ENCODE measurements at regions not wholly inside any gene's neighbourhood (a gene's known extent, or its start where the extent isn't known, plus 50 kb on each side); places are given as distances from the start of the nearest gene placed in this dataset.

- TF ChIP-seq, protein P1, sequence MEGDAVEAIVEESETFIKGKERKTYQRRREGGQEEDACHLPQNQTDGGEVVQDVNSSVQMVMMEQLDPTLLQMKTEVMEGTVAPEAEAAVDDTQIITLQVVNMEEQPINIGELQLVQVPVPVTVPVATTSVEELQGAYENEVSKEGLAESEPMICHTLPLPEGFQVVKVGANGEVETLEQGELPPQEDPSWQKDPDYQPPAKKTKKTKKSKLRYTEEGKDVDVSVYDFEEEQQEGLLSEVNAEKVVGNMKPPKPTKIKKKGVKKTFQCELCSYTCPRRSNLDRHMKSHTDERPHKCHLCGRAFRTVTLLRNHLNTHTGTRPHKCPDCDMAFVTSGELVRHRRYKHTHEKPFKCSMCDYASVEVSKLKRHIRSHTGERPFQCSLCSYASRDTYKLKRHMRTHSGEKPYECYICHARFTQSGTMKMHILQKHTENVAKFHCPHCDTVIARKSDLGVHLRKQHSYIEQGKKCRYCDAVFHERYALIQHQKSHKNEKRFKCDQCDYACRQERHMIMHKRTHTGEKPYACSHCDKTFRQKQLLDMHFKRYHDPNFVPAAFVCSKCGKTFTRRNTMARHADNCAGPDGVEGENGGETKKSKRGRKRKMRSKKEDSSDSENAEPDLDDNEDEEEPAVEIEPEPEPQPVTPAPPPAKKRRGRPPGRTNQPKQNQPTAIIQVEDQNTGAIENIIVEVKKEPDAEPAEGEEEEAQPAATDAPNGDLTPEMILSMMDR (IDR thresholded peaks at IDR 0.05), result no peak
- DNase-seq (ENCODE audit: low spot score), result no peak
- no peak overlapping the region for H3K4me3 ChIP-seq
- peak overlapping the region in 1 of 2 donors; percentile 27 for H3K27ac ChIP-seq
These were observed 54.8 kb upstream of the CPEB4 start for GRCh38 chr5:173833196-173833985.

DNA sequence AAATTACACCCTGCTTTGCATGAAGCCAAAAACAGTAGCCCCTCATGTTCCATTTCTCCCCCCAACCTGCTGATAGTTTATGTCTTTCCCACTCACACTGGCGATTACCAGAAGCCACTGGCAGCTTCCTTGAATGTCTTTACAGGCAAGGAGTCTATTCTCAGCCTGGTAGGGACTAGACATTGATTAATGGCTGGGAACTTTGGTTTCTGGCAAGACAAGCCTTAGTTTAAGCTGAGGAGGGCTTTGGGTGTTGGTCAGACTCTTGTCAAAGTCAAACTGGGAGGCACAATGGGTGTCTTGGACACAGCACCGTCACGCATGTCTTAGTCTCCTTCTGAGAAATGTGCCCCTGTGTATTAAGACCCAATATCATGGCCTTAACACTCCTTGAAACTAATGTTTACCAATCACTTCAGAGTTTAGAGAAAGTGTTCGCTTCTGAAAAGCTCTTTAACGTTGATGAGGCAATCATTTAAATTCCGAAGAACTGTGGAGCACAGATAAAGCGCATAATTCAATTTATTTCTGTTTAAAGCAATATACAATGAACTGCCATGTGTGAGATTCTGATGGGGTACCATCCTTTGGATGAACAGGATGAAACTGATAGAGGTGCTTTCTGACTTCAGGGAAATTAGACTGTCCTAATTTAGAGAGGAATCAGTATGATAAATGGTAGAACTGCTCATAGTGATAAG lies 53.9 kb upstream of the CPEB4 start:
- Histone ChIP-seq H3K4me3 (no peak overlapping the region), H3K27ac (peak overlapping the region in 1 of 2 donors; percentile 27)
- DNase-seq (ENCODE audit: low spot score), result no peak
- TF ChIP-seq, protein P1 (IDR thresholded peaks at IDR 0.05), result no peak

DNA sequence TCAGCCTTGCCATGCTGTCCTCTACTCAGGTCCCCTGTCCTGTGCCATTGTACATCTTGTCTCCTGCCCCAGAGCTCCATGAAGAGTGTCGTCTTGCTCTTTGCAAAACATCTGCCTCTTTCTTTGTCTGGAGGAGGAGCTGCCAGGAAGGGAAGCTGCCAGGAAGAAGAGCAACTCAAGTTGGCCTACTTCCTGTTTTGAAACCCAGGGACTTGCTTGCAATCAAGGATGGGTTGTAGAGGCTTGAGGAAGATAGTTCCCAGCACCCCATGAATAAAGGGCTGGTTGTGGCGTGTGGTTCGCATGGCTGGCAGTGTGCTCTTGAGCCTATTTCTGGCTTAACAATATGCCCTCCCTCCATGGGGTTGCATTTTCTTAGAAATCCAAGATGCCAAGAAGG lies 53.0 kb upstream of the CPEB4 start:
- Histone ChIP-seq H3K4me3 (no peak overlapping the region), H3K27ac (peak overlapping the region in 1 of 2 donors; percentile 51)
- DNase-seq (ENCODE audit: low spot score), result no peak
- TF ChIP-seq, protein P1 (IDR thresholded peaks at IDR 0.05), result no peak

- Histone ChIP-seq H3K27ac (peak overlapping the region in 1 of 2 donors; percentile 51), H3K4me3 (no peak overlapping the region)
- TF ChIP-seq, protein P1 (IDR thresholded peaks at IDR 0.05), result no peak
- DNase-seq (ENCODE audit: low spot score), result no peak
These were observed 52.5 kb upstream of the CPEB4 start for GRCh38 chr5:173835661-173836060.

DNA sequence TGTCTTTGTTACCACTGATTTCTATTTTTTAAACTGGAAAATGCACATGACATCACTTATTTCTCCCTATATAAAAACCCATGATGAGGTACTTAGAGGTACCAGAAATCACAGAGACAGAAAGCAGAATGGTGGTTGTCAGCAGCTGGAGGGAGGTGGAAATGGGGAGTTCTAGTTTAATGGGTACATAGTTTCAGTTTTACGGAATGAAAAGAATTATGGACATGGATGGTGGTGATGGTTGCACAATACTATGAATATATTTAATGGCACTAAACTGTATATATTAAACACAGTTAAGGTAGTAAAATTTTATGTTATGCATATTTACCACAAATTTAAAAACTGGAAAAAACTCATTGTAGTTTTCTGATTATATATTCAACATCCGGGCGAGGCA lies 50.5 kb upstream of the CPEB4 start:
- TF ChIP-seq, protein P1 (IDR thresholded peaks at IDR 0.05), result no peak
- DNase-seq (ENCODE audit: low spot score), result no peak
- Histone ChIP-seq H3K27ac (no peak overlapping the region), H3K4me3 (no peak overlapping the region)
